ENCODE measurements at regions not wholly inside any gene's neighbourhood (a gene's known extent, or its start where the extent isn't known, plus 50 kb on each side); places are given as distances from the start of the nearest gene placed in this dataset.

DNA sequence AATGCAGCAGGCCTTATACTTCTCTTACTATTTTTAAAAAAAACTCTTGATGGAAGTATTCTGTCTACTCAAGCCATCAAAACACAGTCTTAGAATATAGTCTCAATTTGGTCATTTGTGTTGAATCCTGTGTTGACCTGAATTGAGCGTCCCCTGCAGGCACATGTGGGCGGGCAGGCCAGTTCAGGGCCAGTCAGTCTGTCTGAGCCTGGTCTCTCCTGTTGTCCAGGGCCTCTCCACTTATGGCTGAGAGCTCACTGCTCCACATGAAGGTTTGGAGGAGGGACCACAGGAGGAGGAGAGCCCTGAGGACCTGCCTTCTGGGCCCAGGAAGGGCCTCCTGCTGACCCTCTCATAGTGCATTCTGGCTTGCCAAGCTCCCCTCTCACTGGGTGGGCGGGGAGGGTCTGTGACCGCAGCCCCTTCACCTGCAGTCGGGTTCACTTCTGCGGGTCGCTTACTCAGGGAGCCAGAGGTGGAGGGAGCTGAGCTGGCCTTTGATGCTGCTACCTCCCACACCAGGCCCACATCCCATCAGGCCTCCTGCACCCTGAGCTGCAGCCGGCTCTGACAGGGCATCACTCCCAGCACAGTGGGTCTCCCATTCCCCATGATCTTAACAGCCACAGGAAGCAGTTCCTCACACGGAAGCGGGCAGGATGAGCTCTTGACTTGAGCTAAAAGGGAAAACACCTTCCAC is 178.2 kb upstream of the S1PR3 start:
- BruUV-seq (replicated peaks): no TSS peak
- no peak overlapping the region for H3K4me3 ChIP-seq (ENCODE audit: low read depth, low read length, poor library complexity, severe bottlenecking)
- ChIA-PET CTCF (ENCODE audit: unreplicated experiment) (no interaction called here), POLR2A (interaction anchor here (0.6 kb wide), 1 partner anchor 41 kb away, joined by 3 read pairs; no protein-coding TSS in a partner anchor)
- intact Hi-C loops (cut with micrococcal nuclease; ENCODE audit: unreplicated experiment): no loop called here
- no peak for DNase-seq (ENCODE audit: low spot score)
- H3K4me2 ChIP-seq (ENCODE audit: low read length): no peak overlapping the region
- TF ChIP-seq, protein P1, sequence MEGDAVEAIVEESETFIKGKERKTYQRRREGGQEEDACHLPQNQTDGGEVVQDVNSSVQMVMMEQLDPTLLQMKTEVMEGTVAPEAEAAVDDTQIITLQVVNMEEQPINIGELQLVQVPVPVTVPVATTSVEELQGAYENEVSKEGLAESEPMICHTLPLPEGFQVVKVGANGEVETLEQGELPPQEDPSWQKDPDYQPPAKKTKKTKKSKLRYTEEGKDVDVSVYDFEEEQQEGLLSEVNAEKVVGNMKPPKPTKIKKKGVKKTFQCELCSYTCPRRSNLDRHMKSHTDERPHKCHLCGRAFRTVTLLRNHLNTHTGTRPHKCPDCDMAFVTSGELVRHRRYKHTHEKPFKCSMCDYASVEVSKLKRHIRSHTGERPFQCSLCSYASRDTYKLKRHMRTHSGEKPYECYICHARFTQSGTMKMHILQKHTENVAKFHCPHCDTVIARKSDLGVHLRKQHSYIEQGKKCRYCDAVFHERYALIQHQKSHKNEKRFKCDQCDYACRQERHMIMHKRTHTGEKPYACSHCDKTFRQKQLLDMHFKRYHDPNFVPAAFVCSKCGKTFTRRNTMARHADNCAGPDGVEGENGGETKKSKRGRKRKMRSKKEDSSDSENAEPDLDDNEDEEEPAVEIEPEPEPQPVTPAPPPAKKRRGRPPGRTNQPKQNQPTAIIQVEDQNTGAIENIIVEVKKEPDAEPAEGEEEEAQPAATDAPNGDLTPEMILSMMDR (conservative IDR thresholded peaks at IDR 0.05; ENCODE audit: low read length): no peak
- TF ChIP-seq EZH2phosphoT487 (IDR thresholded peaks at IDR 0.05; ENCODE audit: borderline replicate concordance, low read depth, low read length): no peak
- H3K36me3 ChIP-seq (ENCODE audit: insufficient read depth, low read length): no peaks in the 10 kb centered on the region
- no peak overlapping the region for H2AFZ ChIP-seq (ENCODE audit: low read length)
- H3K9me3 ChIP-seq (ENCODE audit: low read length): no peaks in the 10 kb centered on the region
- no peak overlapping the region for H3K27ac ChIP-seq (ENCODE audit: low read depth, low read length, poor library complexity, severe bottlenecking)
- H3K4me1 ChIP-seq (ENCODE audit: insufficient read depth, low read length, poor library complexity, severe bottlenecking): no peaks in the 10 kb centered on the region
- no peaks in the 10 kb centered on the region for H4K20me1 ChIP-seq (ENCODE audit: insufficient read depth, low read length)
- H3K9me2 ChIP-seq (ENCODE audit: insufficient read depth, low read length): no peaks in the 10 kb centered on the region
- H3K79me2 ChIP-seq (ENCODE audit: insufficient read depth, low read depth, low read length): no peaks in the 10 kb centered on the region

DNA sequence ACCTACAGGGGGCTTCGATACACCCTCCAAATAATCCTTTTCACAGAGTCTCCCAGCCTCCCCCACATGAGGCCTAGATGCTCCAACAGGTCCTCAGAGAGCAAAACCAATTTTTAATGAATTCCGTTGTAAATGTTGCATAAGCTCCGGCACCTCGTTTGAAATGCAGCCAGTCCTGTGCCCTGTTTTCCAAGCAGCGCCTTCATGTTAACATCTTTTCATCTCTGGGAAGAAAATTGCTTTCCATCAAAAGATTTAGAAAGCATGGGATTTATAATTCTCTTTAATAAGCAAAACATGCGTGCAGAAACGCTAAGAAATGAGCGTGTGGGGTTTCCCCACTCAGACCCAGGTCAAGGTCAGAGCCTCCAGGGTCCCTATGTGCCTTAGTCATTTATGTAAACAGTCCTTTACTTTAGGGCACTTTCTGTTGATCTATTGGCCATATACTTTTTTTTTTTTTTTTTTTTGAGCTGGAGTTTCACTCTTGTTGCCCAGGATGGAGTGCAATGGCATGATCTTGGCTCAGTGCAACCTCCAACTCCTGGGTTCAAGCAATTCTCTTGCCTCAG is 177.5 kb upstream of the S1PR3 start:
- Histone ChIP-seq H3K4me3 (ENCODE audit: low read depth, low read length, poor library complexity, severe bottlenecking) (no peak overlapping the region), H2AFZ (ENCODE audit: low read length) (no peak overlapping the region), H3K9me3 (ENCODE audit: low read length) (no peaks in the 10 kb centered on the region), H3K4me2 (ENCODE audit: low read length) (no peak overlapping the region), H4K20me1 (ENCODE audit: insufficient read depth, low read length) (no peaks in the 10 kb centered on the region), H3K27ac (ENCODE audit: low read depth, low read length, poor library complexity, severe bottlenecking) (no peak overlapping the region), H3K9me2 (ENCODE audit: insufficient read depth, low read length) (no peaks in the 10 kb centered on the region), H3K36me3 (ENCODE audit: insufficient read depth, low read length) (no peaks in the 10 kb centered on the region), H3K79me2 (ENCODE audit: insufficient read depth, low read depth, low read length) (no peaks in the 10 kb centered on the region), H3K4me1 (ENCODE audit: insufficient read depth, low read length, poor library complexity, severe bottlenecking) (no peaks in the 10 kb centered on the region)
- no TSS peak for BruUV-seq (replicated peaks)
- ChIA-PET POLR2A (interaction anchor here (0.6 kb wide), 2 partner anchors 16 to 765 kb away, joined by 3 to 4 read pairs; no protein-coding TSS in a partner anchor), CTCF (ENCODE audit: unreplicated experiment) (no interaction called here)
- no peak for TF ChIP-seq EZH2phosphoT487 (IDR thresholded peaks at IDR 0.05; ENCODE audit: borderline replicate concordance, low read depth, low read length)
- TF ChIP-seq, protein P1 (conservative IDR thresholded peaks at IDR 0.05; ENCODE audit: low read length): no peak
- intact Hi-C loops (cut with micrococcal nuclease; ENCODE audit: unreplicated experiment): no loop called here
- DNase-seq (ENCODE audit: low spot score): no peak

DNA sequence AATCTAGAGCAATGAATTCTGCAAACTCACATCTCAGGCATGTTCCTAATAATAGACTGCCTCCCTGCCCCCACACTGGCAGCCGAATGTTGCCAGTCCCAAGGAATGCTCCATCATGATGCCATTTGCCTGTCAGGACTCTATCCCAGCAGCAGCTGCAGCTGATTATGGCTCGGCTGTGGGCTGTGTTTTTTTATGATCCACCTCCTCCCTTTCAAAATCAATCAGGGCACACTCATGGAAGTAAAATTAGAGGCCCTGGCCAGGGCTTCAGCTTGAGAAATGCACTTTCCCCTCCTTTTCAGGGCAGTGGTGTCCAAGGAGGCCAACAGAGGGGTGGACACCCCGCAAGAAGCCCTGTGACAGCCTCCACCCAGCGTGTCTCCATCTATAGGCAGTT is 176.7 kb upstream of the S1PR3 start:
- no peaks in the 10 kb centered on the region for H3K79me2 ChIP-seq (ENCODE audit: insufficient read depth, low read depth, low read length)
- no peaks in the 10 kb centered on the region for H3K36me3 ChIP-seq (ENCODE audit: insufficient read depth, low read length)
- no peak overlapping the region for H3K4me3 ChIP-seq (ENCODE audit: low read depth, low read length, poor library complexity, severe bottlenecking)
- no peaks in the 10 kb centered on the region for H3K9me2 ChIP-seq (ENCODE audit: insufficient read depth, low read length)
- H3K27ac ChIP-seq (ENCODE audit: low read depth, low read length, poor library complexity, severe bottlenecking): no peak overlapping the region
- ChIA-PET POLR2A (interaction anchor here (0.6 kb wide), 2 partner anchors 15 to 766 kb away, joined by 3 to 4 read pairs; no protein-coding TSS in a partner anchor), CTCF (ENCODE audit: unreplicated experiment) (no interaction called here)
- DNase-seq (ENCODE audit: low spot score): no peak
- no peaks in the 10 kb centered on the region for H3K4me1 ChIP-seq (ENCODE audit: insufficient read depth, low read length, poor library complexity, severe bottlenecking)
- H4K20me1 ChIP-seq (ENCODE audit: insufficient read depth, low read length): no peaks in the 10 kb centered on the region
- TF ChIP-seq, protein P1 (conservative IDR thresholded peaks at IDR 0.05; ENCODE audit: low read length): no peak
- TF ChIP-seq EZH2phosphoT487 (IDR thresholded peaks at IDR 0.05; ENCODE audit: borderline replicate concordance, low read depth, low read length): no peak
- H2AFZ ChIP-seq (ENCODE audit: low read length): no peak overlapping the region
- H3K9me3 ChIP-seq (ENCODE audit: low read length): no peaks in the 10 kb centered on the region
- no TSS peak for BruUV-seq (replicated peaks)
- intact Hi-C loops (cut with micrococcal nuclease; ENCODE audit: unreplicated experiment): no loop called here
- H3K4me2 ChIP-seq (ENCODE audit: low read length): no peak overlapping the region

All from OCI-LY7 (cell line).